ENCODE measurements at regions not wholly inside any gene's neighbourhood (a gene's known extent, or its start where the extent isn't known, plus 50 kb on each side); places are given as distances from the start of the nearest gene placed in this dataset.

DNA sequence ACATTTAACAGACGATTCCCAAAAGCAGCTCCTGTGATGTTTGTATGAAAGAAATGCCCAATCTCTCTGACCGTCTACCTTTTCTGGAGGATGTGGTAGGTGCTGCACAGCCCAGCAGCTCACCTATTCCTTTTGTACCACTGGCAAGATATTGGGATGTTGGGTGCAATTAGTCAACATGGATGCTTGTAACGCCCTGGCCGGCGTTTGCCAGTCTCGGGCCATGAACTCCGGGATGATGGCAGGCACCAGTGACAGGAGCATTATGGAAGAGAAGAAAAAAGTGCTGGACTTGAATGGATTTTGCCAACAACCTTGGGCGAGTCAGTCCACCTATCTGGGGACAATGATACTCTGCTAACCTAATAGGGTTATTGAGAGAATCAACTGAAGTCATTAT, 69.0 kb upstream of the ZNF438 start:
- TF ChIP-seq, protein P1, sequence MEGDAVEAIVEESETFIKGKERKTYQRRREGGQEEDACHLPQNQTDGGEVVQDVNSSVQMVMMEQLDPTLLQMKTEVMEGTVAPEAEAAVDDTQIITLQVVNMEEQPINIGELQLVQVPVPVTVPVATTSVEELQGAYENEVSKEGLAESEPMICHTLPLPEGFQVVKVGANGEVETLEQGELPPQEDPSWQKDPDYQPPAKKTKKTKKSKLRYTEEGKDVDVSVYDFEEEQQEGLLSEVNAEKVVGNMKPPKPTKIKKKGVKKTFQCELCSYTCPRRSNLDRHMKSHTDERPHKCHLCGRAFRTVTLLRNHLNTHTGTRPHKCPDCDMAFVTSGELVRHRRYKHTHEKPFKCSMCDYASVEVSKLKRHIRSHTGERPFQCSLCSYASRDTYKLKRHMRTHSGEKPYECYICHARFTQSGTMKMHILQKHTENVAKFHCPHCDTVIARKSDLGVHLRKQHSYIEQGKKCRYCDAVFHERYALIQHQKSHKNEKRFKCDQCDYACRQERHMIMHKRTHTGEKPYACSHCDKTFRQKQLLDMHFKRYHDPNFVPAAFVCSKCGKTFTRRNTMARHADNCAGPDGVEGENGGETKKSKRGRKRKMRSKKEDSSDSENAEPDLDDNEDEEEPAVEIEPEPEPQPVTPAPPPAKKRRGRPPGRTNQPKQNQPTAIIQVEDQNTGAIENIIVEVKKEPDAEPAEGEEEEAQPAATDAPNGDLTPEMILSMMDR (IDR thresholded peaks at IDR 0.05) = no peak
- H3K36me3 ChIP-seq = no peaks in the 10 kb centered on the region
- H3K27me3 ChIP-seq (ENCODE audit: low read depth) = no peaks in the 10 kb centered on the region
- DNase-seq (no peak), ATAC-seq (no peak)
- H3K27ac ChIP-seq = no peak overlapping the region
- peaks cover 5% of the 10 kb centered on the region for H3K4me1 ChIP-seq
- intact Hi-C loops (cut with DNase I) = no loop called here
- no peaks in the 10 kb centered on the region for H3K9me3 ChIP-seq
- H3K4me3 ChIP-seq = no peak overlapping the region

DNA sequence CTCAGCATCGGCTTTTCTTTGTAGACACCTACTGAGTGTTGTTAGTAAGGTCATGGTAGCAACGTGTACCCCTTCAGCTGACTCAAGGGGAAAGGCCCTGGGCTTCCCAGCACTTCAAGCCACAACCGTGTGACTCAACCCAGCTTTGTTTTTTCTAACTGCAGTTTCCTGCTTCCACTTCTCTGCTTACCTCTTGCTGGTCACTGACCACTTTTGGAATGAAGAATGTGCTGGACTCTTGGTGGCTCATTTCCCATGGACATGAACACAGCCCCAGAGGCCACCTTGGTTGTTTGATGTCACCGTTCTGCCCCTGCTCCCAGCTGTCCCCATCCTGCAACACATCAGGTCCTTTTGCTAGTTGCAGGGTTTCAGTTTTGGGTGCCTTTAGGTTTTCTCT, 69.5 kb upstream of the ZNF438 start:
- intact Hi-C loops (cut with DNase I) = no loop called here
- Histone ChIP-seq H3K9me3 (no peaks in the 10 kb centered on the region), H3K36me3 (no peaks in the 10 kb centered on the region), H3K4me3 (no peak overlapping the region), H3K27ac (no peak overlapping the region), H3K4me1 (peaks cover 5% of the 10 kb centered on the region), H3K27me3 (ENCODE audit: low read depth) (no peaks in the 10 kb centered on the region)
- DNase-seq (no peak), ATAC-seq (peak; percentile 61 to 66)
- TF ChIP-seq, protein P1 (IDR thresholded peaks at IDR 0.05) = no peak

DNA sequence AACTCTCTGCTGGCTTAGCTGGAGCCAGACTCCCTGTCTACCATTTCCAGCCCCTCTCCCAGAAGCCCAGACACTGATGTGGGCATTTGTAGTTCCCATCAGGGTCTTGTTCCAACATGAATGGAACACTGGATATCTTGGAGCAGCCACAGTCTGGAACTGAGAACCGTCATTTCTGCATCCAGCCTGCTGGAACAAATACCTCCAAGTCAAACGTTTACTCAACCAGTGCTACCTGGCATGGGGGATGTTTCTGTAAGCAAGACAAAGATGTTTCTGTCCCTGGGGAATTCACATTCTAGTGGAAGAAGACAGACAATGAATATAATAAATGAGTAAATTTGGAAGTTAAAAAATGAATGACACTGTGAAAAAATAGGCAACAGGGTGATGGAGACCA, 70.8 kb upstream of the ZNF438 start:
- no peak for ATAC-seq
- Histone ChIP-seq H3K27ac (no peak overlapping the region), H3K4me1 (peaks cover 5% of the 10 kb centered on the region), H3K36me3 (no peaks in the 10 kb centered on the region), H3K4me3 (no peak overlapping the region), H3K27me3 (ENCODE audit: low read depth) (no peaks in the 10 kb centered on the region), H3K9me3 (no peaks in the 10 kb centered on the region)
- no peak for DNase-seq
- intact Hi-C loops (cut with DNase I) = no loop called here
- TF ChIP-seq, protein P1 (IDR thresholded peaks at IDR 0.05) = no peak

DNA sequence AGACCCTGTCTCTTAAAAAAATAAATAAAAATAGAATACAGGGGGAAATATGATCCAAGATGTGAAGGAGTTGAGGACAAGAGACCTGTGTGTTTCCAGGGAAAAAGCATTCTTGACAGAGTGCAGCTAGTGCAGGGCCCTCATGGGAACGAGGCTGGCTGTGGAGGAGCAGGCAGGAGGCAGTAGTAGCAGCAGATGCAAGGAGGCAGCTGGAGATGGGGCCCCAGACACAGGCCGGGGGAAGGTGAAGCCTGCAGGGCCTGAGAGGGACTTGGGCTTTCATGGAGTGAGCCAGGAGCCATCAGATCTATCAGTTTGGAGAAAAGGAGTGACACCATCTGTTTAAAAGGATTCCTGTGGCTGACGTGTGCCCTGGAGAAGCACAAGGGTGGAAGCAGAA, 71.4 kb upstream of the ZNF438 start:
- no peak for DNase-seq
- H3K27me3 ChIP-seq (ENCODE audit: low read depth) = no peaks in the 10 kb centered on the region
- ATAC-seq = no peak
- no peak overlapping the region for H3K4me3 ChIP-seq
- TF ChIP-seq, protein P1 (IDR thresholded peaks at IDR 0.05) = no peak
- H3K36me3 ChIP-seq = no peaks in the 10 kb centered on the region
- intact Hi-C loops (cut with DNase I) = no loop called here
- H3K27ac ChIP-seq = no peak overlapping the region
- H3K4me1 ChIP-seq = peaks cover 5% of the 10 kb centered on the region
- H3K9me3 ChIP-seq = no peaks in the 10 kb centered on the region

DNA sequence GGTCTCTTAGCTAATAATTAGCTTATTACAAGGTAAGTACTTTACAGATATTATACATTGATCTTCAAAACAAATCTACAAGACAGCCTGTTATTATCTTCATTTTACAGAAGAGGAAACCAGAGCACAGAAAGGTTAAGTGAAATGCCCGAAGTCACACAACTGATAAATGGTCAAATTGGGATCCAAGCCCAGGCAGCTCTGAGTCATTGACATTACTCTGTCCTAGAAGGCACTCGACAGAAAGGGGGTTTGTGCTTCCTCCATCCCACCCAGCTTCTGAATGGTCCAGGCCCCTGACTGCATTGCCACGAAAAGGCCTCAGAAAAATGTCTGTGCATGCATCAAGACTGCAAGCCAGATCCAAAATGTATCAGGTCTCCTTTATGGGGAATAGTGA, 81.3 kb upstream of the ZNF438 start:
- ATAC-seq (no peak), DNase-seq (no peak)
- H3K4me3 ChIP-seq = no peak overlapping the region
- TF ChIP-seq, protein P1 (IDR thresholded peaks at IDR 0.05) = no peak
- H3K27me3 ChIP-seq (ENCODE audit: low read depth) = no peaks in the 10 kb centered on the region
- intact Hi-C loops (cut with DNase I) = no loop called here
- H3K4me1 ChIP-seq = no peaks in the 10 kb centered on the region
- H3K27ac ChIP-seq = no peak overlapping the region
- H3K36me3 ChIP-seq = no peaks in the 10 kb centered on the region
- no peaks in the 10 kb centered on the region for H3K9me3 ChIP-seq

DNA sequence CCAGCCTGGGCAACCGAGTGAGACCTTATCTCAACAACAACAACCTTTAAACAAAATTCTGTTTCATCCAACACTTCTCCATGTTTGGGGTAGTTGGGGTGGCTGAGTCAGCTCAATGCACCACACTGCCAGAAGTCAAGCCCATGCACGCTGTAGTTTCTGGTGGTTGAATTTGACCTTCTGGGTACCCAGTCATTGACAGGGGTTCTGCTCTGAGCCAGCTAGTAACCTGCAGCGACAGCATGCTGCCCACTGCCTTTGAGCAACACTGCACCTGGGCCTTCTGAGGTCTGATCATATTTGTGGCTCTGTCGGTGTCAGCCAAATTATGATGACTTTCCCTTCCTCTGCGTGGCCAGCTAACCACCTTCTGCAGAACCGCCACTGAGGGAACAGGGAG, 84.6 kb upstream of the ZNF438 start:
- no peaks in the 10 kb centered on the region for H3K4me1 ChIP-seq
- H3K27ac ChIP-seq = no peak overlapping the region
- no peaks in the 10 kb centered on the region for H3K27me3 ChIP-seq (ENCODE audit: low read depth)
- TF ChIP-seq, protein P1 (IDR thresholded peaks at IDR 0.05) = no peak
- H3K9me3 ChIP-seq = no peaks in the 10 kb centered on the region
- no peak for DNase-seq
- H3K4me3 ChIP-seq = no peak overlapping the region
- no peaks in the 10 kb centered on the region for H3K36me3 ChIP-seq
- no peak for ATAC-seq
- intact Hi-C loops (cut with DNase I) = no loop called here

All from lower lobe of right lung (tissue), 2 donors.